MM.1S (cell line): ENCODE measurements at regions not wholly inside any gene's neighbourhood (a gene's known extent, or its start where the extent isn't known, plus 50 kb on each side); places are given as distances from the start of the nearest gene placed in this dataset.

Source experiments
- CTCF ChIP-seq: fragments of 300-600 bp; sonication (generic); IDR thresholded peaks from 2 replicates; pipeline ENCODE4 v1.5.1; 2016; ENCODE audit warnings: antibody characterized with exemption, low read length, mixed read lengths
- EZH2 ChIP-seq: fragments of 300-600 bp; sonication (generic); optimal IDR thresholded peaks from 2 replicates; pipeline ENCODE3; 2017; ENCODE audit warnings: low read depth, mild to moderate bottlenecking, antibody characterized with exemption, low read length, mixed read lengths
- EZH2phosphoT487 ChIP-seq: fragments of 300-600 bp; sonication (generic); IDR thresholded peaks from 2 replicates; pipeline ENCODE4 v1.6.1; 2018; ENCODE audit warnings: antibody characterized with exemption, low read length

GRCh38 chr21:41639336-41639735, 127.5 kb downstream of the RIPK4 start:
- TF ChIP-seq EZH2: no peak
- TF ChIP-seq CTCF: no peak
- no peak for TF ChIP-seq EZH2phosphoT487
